A549 (cell line): ENCODE measurements at regions not wholly inside any gene's neighbourhood (a gene's known extent, or its start where the extent isn't known, plus 50 kb on each side); places are given as distances from the start of the nearest gene placed in this dataset.

Experiments used
- ESRRA ChIP-seq: fragments of 150-350 bp; IDR thresholded peaks from 2 replicates; pipeline ENCODE4 v1.6.1; 2014; ENCODE audit warnings: mild to moderate bottlenecking, low read length, borderline replicate concordance
- POLR2A ChIP-seq: IDR thresholded peaks from 2 replicates; pipeline ENCODE4 v1.6.1; 2012; ENCODE audit warnings: mild to moderate bottlenecking, low read length
- SMC3 ChIP-seq: fragments of >200 bp; sonication (Bioruptor Twin); formaldehyde crosslinking; IDR thresholded peaks from 3 replicates; pipeline ENCODE4 v1.6.1; 2018; ENCODE audit warnings: inconsistent platforms
- TF ChIP-seq, protein P1 (sequence below): fragments of >200 bp; sonication (Bioruptor Twin); formaldehyde crosslinking; IDR thresholded peaks from 3 replicates; pipeline ENCODE4 v1.5.1; 2016
- TF ChIP-seq, protein P2 (sequence below): fragments of 450-650 bp; IDR thresholded peaks from 2 replicates; pipeline ENCODE4 v1.6.1; 2014; ENCODE audit warnings: antibody characterized with exemption

DNA sequence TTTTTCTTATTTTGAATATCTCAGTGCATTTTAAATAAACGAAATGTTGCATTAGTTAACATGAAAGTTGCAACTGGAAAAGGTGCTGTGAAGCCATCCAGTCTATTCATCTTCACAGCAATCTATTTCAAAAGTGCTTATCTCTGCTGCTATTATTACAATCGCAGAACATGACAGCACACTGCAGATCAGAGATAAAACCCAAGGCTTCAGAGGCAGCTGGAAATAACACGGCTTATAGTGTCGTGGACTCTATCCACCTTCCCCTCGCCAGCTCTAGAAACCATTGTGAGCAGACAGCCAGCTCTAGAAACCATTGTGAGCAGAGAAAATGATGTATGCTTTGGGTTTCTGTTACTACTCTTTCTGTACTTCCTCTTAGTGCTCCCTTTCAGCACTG is 1140.8 kb upstream of the CELF4 start:
- TF ChIP-seq, protein P1, sequence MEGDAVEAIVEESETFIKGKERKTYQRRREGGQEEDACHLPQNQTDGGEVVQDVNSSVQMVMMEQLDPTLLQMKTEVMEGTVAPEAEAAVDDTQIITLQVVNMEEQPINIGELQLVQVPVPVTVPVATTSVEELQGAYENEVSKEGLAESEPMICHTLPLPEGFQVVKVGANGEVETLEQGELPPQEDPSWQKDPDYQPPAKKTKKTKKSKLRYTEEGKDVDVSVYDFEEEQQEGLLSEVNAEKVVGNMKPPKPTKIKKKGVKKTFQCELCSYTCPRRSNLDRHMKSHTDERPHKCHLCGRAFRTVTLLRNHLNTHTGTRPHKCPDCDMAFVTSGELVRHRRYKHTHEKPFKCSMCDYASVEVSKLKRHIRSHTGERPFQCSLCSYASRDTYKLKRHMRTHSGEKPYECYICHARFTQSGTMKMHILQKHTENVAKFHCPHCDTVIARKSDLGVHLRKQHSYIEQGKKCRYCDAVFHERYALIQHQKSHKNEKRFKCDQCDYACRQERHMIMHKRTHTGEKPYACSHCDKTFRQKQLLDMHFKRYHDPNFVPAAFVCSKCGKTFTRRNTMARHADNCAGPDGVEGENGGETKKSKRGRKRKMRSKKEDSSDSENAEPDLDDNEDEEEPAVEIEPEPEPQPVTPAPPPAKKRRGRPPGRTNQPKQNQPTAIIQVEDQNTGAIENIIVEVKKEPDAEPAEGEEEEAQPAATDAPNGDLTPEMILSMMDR: no peak
- TF ChIP-seq SMC3 (no peak), POLR2A (no peak), ESRRA (no peak)
- TF ChIP-seq, protein P2, sequence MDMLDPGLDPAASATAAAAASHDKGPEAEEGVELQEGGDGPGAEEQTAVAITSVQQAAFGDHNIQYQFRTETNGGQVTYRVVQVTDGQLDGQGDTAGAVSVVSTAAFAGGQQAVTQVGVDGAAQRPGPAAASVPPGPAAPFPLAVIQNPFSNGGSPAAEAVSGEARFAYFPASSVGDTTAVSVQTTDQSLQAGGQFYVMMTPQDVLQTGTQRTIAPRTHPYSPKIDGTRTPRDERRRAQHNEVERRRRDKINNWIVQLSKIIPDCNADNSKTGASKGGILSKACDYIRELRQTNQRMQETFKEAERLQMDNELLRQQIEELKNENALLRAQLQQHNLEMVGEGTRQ: no peak
